ENCODE measurements at regions not wholly inside any gene's neighbourhood (a gene's known extent, or its start where the extent isn't known, plus 50 kb on each side); places are given as distances from the start of the nearest gene placed in this dataset.

GRCh38 chr15:46275701-46276100, 640.9 kb downstream of the SQOR start (continued):
- TF ChIP-seq ATF3 (IDR thresholded peaks at IDR 0.05; ENCODE audit: insufficient read depth, low read depth, low read length) (no peak), USF2 (IDR thresholded peaks at IDR 0.05; ENCODE audit: low read length) (no peak), CHD2 (IDR thresholded peaks at IDR 0.05; ENCODE audit: low read length) (no peak), POLR2A (IDR thresholded peaks at IDR 0.05; ENCODE audit: control extremely low read depth in 1 of 2, low read depth in 2 of 2, low read length in 2 of 2) (no peak), SP1 (IDR thresholded peaks at IDR 0.05; ENCODE audit: low read depth, low read length) (no peak), CHD1 (IDR thresholded peaks at IDR 0.05; ENCODE audit: low read depth, low read length) (no peak), HDAC6 (IDR thresholded peaks at IDR 0.05; ENCODE audit: low read depth, low read length) (no peak), BACH1 (IDR thresholded peaks at IDR 0.05; ENCODE audit: low read length) (no peak), SP4 (IDR thresholded peaks at IDR 0.05; ENCODE audit: low read length) (no peak), TCF12 (IDR thresholded peaks at IDR 0.05; ENCODE audit: low read depth, low read length) (no peak), POU5F1 (IDR thresholded peaks at IDR 0.05; ENCODE audit: low read depth, low read length) (no peak), TBP (IDR thresholded peaks at IDR 0.05; ENCODE audit: low read depth, low read length) (no peak), HDAC2 (IDR thresholded peaks at IDR 0.05; ENCODE audit: borderline replicate concordance in 1 of 2, low read depth in 2 of 2, low read length in 2 of 2) (no peak), CTBP2 (IDR thresholded peaks at IDR 0.05; ENCODE audit: borderline replicate concordance, insufficient read depth, insufficient read length, low read length) (no peak)

All from H1 (cell line).